IPS DF 6.9 (cell line): ENCODE measurements at regions not wholly inside any gene's neighbourhood (a gene's known extent, or its start where the extent isn't known, plus 50 kb on each side); places are given as distances from the start of the nearest gene placed in this dataset.

Experiments
- DNase-seq: peaks from one replicate; pipeline ENCODE4 v3.0.0-alpha.2; 2013; ENCODE audit warnings: low read depth, low spot score
- H3K27ac ChIP-seq: one replicate; pipeline ENCODE4 v1.5.1; 2013; ENCODE audit warnings: low read length, control low read depth
- H3K27me3 ChIP-seq: 2 replicates; pipeline ENCODE4 v1.6.1; 2013; ENCODE audit warnings: mild to moderate bottlenecking, low read length; ENCODE audit not compliant: control insufficient read depth, insufficient read depth
- H3K36me3 ChIP-seq: 2 replicates; pipeline ENCODE4 v1.6.1; 2013; ENCODE audit warnings: low read length; ENCODE audit not compliant: control insufficient read depth, insufficient read depth
- H3K4me1 ChIP-seq: 2 replicates; pipeline ENCODE4 v1.6.1; 2013; ENCODE audit warnings: low read length; ENCODE audit not compliant: control insufficient read depth, insufficient read depth
- H3K4me3 ChIP-seq: 2 replicates; pipeline ENCODE4 v1.5.1; 2013; ENCODE audit warnings: mild to moderate bottlenecking, low read length
- H3K9me3 ChIP-seq: 2 replicates; pipeline ENCODE4 v1.6.1; 2013; ENCODE audit warnings: low read length, inconsistent platforms; ENCODE audit not compliant: control insufficient read depth, insufficient read depth
- WGBS: extraction: QIAGEN DNeasy Blood & Tissue Kit; methylation state at CpG from one replicate; pipeline ENCODE4 v1.1.7; 2013; ENCODE audit warnings: mixed read lengths, missing lambda C conversion rate; ENCODE audit not compliant: insufficient read length, insufficient coverage; 5-methylcytosine and 5-hydroxymethylcytosine counted together

DNA sequence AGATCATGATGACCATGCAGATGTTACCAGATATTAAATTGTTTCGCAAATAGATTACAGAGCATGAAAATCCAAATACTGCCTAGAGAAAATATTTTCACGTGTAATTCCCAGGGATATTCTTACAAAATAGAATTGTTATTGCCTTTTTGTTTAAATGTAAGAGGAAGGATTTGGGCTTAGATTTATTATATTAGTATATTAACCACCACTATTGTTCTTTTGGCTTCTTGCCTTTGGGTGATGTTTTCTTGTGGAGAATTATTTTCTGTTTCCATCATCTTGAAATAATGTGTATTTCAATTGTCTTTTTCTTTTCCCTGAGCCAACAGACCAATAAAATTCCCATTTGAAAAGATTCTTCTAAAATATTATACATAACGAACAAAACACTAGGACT, 109.7 kb upstream of the NUDT7 start:
- WGBS = no CpG with 5 or more reads among the region's 3 CpGs
- H3K27me3 ChIP-seq = no peaks in the 10 kb centered on the region
- H3K4me1 ChIP-seq = no peaks in the 10 kb centered on the region

DNA sequence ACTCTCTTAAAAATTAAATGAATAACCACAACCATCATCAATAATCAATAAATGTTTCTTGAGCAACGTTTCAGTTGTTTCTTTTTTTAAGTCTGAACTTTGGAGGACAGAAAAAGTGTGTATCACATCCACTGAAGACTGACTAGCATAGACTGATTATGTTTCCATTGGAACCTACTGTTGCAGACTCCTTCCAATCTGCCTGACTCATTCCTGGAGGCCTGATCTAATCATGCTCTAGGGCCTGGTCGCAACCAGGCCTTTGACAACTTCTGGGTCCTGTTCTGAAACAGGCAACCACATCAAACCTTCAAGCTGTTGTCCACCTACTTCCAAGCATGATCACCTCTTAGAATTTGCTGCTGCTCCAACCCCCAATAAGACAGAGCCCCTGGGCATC, 109.2 kb upstream of the NUDT7 start:
- no peaks in the 10 kb centered on the region for H3K36me3 ChIP-seq
- WGBS = no CpG with 5 or more reads among the region's 2 CpGs
- no peaks in the 10 kb centered on the region for H3K9me3 ChIP-seq
- H3K4me3 ChIP-seq = no peak overlapping the region
- DNase-seq = no peak
- H3K27me3 ChIP-seq = no peaks in the 10 kb centered on the region
- H3K27ac ChIP-seq = no peak overlapping the region
- H3K4me1 ChIP-seq = no peaks in the 10 kb centered on the region

More for the DNA sequence above, 109.7 kb upstream of the NUDT7 start:
- DNase-seq = no peak
- no peaks in the 10 kb centered on the region for H3K36me3 ChIP-seq
- no peak overlapping the region for H3K4me3 ChIP-seq
- no peaks in the 10 kb centered on the region for H3K9me3 ChIP-seq
- H3K27ac ChIP-seq = no peak overlapping the region

DNA sequence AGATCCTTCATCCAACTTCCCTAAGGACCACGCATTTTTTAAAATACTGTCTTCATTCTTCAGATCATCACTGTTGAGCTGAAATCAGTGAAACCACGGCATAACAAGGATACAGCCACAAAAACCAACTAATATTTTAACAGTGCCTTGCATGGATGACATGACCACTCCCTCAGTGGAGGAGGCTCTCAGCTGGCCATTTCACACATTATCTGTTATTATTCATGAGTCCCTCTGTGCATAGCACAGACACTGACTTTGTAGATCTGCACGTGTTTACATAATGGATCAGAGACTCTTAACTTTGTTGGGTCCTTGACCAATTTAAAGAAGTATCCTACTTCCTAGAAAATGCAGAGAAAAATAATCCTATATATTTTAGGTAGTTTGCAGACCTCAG, 104.8 kb upstream of the NUDT7 start:
- Histone ChIP-seq H3K9me3 (no peaks in the 10 kb centered on the region), H3K27ac (no peak overlapping the region), H3K4me1 (no peaks in the 10 kb centered on the region), H3K4me3 (no peak overlapping the region), H3K27me3 (no peaks in the 10 kb centered on the region), H3K36me3 (no peaks in the 10 kb centered on the region)
- DNase-seq = no peak
- no CpG with 5 or more reads among the region's 3 CpGs for WGBS

DNA sequence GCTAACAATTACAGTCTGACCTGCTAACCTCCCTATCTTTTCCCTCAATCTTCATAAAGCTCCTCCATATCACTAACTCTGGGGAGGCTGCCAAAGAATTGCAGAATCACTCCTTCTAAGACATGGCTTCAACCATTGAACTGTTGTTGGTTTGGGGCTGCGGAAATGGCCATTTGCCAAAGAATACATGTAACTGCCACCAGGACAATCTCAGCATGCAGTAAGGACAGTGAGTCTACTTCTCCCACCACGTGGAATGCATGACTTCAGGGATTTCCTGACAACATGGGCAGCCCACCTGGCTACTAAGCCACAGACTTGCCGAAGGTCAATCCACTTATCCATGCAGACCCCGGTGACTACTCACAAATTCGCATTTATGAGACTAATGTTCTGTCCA, 104.3 kb upstream of the NUDT7 start:
- no peaks in the 10 kb centered on the region for H3K36me3 ChIP-seq
- no peaks in the 10 kb centered on the region for H3K4me1 ChIP-seq
- H3K9me3 ChIP-seq = no peaks in the 10 kb centered on the region
- no peaks in the 10 kb centered on the region for H3K27me3 ChIP-seq
- no CpG with 5 or more reads among the region's 5 CpGs for WGBS
- no peak overlapping the region for H3K4me3 ChIP-seq
- DNase-seq = no peak
- no peak overlapping the region for H3K27ac ChIP-seq

DNA sequence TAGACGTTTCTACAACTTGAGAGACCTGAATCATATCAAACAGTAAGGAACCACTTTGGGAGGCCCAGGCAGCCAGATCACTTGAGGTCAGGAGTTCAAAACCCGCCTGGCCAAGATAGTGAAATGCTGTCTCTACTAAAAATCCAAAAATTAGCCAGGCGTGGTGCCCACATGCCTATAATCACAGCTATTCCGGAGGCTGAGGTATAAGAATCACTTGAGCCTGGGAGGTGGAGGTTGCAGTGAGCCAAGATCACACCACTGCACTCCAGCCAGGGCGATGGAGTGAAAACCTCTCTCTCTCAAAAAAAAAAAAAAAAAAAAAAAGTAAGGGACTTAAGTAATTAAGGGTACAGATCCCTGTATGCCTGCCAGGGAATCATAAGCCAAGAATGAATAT, 103.4 kb upstream of the NUDT7 start:
- no peaks in the 10 kb centered on the region for H3K36me3 ChIP-seq
- H3K27ac ChIP-seq = no peak overlapping the region
- no peaks in the 10 kb centered on the region for H3K4me1 ChIP-seq
- no peak for DNase-seq
- no peak overlapping the region for H3K4me3 ChIP-seq
- H3K27me3 ChIP-seq = no peaks in the 10 kb centered on the region
- no CpG with 5 or more reads among the region's 5 CpGs for WGBS
- H3K9me3 ChIP-seq = no peaks in the 10 kb centered on the region

DNA sequence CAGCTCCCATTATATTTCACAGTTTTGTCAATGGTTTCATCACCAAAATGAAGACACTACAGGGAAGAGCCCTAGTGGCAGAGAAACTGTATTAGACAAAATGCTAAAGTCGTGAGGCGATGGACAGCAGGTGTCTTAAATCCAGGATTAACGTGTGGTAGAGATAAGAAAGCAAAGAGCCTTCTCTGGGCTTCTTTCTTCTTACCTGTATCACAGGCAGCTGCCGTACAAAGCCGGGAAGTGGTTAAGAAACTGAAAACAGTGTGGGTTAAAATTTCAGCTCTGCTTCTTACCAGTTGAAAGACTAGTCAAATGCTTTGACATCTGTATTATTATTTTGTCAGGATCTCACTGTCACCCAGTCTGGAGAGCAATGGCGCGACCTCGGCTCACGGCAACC, 98.2 kb upstream of the NUDT7 start:
- H3K27ac ChIP-seq = no peak overlapping the region
- no peak overlapping the region for H3K4me3 ChIP-seq
- H3K9me3 ChIP-seq = no peaks in the 10 kb centered on the region
- no CpG with 5 or more reads among the region's 9 CpGs for WGBS
- H3K4me1 ChIP-seq = no peaks in the 10 kb centered on the region
- no peak for DNase-seq
- H3K36me3 ChIP-seq = no peaks in the 10 kb centered on the region
- no peaks in the 10 kb centered on the region for H3K27me3 ChIP-seq

DNA sequence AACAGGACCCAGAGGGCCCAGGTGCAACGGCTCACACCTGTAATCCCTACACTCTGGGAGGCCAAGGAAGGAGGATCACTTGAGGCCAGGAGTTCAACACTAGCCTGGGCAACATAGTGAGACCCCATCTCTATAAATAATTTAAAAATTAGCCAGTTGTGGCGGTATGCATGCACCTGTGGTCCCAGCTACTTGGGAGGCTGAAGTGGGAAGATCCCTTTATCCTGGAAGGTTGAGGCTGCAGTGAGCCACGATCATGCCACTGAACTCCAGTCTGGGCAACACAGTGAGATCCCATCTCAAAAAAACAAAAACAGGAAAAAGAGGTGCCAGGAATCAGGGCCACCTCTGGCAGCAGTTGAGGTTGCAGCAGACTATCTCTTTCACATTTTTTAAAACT, 85.7 kb upstream of the NUDT7 start:
- no CpG with 5 or more reads among the region's 3 CpGs for WGBS
- H3K36me3 ChIP-seq = no peaks in the 10 kb centered on the region
- no peaks in the 10 kb centered on the region for H3K27me3 ChIP-seq
- H3K9me3 ChIP-seq = no peaks in the 10 kb centered on the region
- no peaks in the 10 kb centered on the region for H3K4me1 ChIP-seq
- DNase-seq = no peak
- H3K4me3 ChIP-seq = no peak overlapping the region
- H3K27ac ChIP-seq = no peak overlapping the region

DNA sequence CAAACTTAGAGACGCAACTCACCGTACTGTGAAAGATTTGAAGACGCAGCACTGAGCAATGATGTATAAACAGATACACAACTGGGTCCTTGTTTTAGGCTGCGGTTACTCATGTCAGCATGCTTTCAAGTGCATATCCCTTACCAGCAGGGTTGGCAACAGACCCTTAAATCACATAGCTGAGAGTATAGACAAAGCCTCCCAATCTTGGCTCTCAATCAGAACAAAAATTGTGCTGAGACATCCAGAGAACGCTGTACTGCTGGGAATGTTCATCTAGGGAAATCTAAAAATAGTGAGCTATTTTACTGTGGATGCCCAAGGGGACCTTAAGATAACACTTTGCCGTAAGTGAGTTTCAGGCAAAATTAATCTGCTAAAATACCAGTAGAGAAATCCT, 84.4 kb upstream of the NUDT7 start:
- H3K36me3 ChIP-seq = no peaks in the 10 kb centered on the region
- H3K9me3 ChIP-seq = no peaks in the 10 kb centered on the region
- no peak overlapping the region for H3K27ac ChIP-seq
- H3K27me3 ChIP-seq = no peaks in the 10 kb centered on the region
- DNase-seq = no peak
- no peaks in the 10 kb centered on the region for H3K4me1 ChIP-seq
- no peak overlapping the region for H3K4me3 ChIP-seq
- WGBS = no CpG with 5 or more reads among the region's 6 CpGs

DNA sequence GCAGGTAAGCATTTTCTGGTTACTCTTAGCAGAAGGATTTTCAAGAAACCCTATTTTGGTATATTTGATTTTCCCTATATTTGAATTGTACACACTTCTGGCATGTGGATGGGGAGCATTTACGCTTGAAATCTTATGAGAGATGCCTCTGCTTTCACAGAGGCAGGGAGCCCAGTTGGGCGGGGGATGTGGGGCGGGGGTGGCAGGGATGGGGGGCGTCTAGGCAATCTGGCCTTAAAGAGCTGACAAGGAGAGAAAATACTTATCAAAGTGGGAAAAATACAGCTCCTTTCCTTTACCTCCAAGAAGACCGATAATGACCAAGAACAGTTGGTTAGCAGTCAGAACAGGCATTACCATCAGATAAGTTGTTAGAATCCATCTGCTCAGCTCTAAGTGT, 79.1 kb upstream of the NUDT7 start:
- no CpG with 5 or more reads among the region's 5 CpGs for WGBS
- H3K4me3 ChIP-seq = no peak overlapping the region

DNA sequence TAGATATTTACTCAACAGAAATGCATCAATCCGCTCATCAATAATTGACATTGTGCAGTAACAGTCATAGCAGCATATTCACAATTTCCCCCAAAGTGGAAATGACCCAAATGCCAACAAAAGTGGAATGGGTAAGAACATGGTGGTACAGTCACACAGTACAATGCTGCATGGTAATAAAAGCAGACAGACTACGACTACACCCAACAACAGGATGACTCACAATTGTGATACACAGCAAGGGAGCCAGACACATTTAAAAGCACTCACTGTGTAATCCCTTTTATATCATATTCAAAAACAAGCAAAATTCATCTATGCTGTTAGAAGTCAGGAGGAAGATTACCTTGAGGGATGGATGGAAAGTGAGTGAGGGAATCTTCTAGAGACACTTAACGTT, 76.5 kb upstream of the NUDT7 start:
- Histone ChIP-seq H3K36me3 (no peaks in the 10 kb centered on the region), H3K27me3 (no peaks in the 10 kb centered on the region), H3K4me1 (no peaks in the 10 kb centered on the region; the same call in 1 of the 2 replicates), H3K4me3 (no peak overlapping the region), H3K27ac (no peak overlapping the region), H3K9me3 (no peaks in the 10 kb centered on the region)
- DNase-seq = no peak
- WGBS = no CpG with 5 or more reads among the region's 3 CpGs

More for the DNA sequence above, 79.1 kb upstream of the NUDT7 start:
- Histone ChIP-seq H3K27me3 (no peaks in the 10 kb centered on the region), H3K36me3 (no peaks in the 10 kb centered on the region), H3K27ac (no peak overlapping the region), H3K4me1 (no peaks in the 10 kb centered on the region), H3K9me3 (no peaks in the 10 kb centered on the region)
- DNase-seq = no peak

DNA sequence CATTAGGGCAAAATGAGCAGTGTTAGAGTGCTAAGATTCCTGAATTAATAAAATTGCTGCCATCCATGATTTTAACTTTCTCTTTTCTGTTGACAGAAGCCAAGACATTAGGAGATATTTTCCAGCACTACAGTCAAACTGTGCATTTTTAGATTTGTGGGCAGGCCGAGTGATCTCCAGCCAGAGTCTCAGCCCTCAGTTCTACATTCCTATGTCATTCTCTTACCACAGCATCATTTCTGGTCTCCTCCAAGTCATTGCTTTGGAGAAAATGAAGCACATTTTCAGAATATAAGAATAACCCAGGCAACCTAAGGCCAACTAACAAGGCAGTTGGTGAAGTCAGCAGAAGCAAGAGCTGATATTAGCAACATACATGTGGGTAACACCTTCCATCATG, 74.6 kb upstream of the NUDT7 start:
- Histone ChIP-seq H3K9me3 (no peaks in the 10 kb centered on the region), H3K4me1 (no peaks in the 10 kb centered on the region; the same call in 1 of the 2 replicates), H3K4me3 (no peak overlapping the region), H3K27ac (no peak overlapping the region), H3K27me3 (no peaks in the 10 kb centered on the region), H3K36me3 (no peaks in the 10 kb centered on the region)
- WGBS = no CpG with 5 or more reads among the region's 1 CpG
- DNase-seq = no peak
